ENCODE measurements at regions not wholly inside any gene's neighbourhood (a gene's known extent, or its start where the extent isn't known, plus 50 kb on each side); places are given as distances from the start of the nearest gene placed in this dataset.

DNA sequence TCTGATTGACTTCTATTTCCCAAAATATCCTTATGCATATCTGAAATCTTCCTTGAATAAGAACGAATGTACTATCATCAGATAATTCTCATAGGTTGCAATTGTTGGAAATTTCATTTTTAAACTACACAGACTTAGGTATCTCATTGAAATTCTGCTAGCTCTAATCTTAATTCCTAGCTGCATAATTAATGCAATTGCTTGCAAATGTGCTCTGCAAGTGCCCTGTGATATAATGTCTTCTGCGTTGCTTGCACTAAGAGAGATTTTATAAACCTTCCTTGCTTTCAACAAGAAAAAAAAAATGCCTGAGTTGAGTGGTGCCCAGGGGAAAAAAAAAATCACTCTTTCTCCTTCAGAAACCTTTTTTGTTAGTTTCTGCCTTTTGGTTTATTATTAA, 354.9 kb downstream of the TFAP2A start:
- Histone ChIP-seq H2AFZ (ENCODE audit: low read length) (no peak overlapping the region), H3K27ac (ENCODE audit: extremely low read length, insufficient read depth, low read length) (no peak overlapping the region), H3K36me3 (replicated peaks in 1 of 2; ENCODE audit: control insufficient read depth in 1 of 2, insufficient read depth in 2 of 2, low read length in 2 of 2) (no peaks in the 10 kb centered on the region), H3K4me1 (ENCODE audit: insufficient read depth, low read length) (no peaks in the 10 kb centered on the region), H4K20me1 (ENCODE audit: insufficient read depth, low read length) (no peaks in the 10 kb centered on the region), H3K27me3 (ENCODE audit: control insufficient read depth in 1 of 2, insufficient read depth in 2 of 2, low read length in 2 of 2) (no peaks in the 10 kb centered on the region), H3K9me3 (ENCODE audit: low read length) (no peaks in the 10 kb centered on the region), H3K4me2 (ENCODE audit: low read depth, low read length) (no peak overlapping the region), H3K79me2 (ENCODE audit: insufficient read depth, low read length) (no peaks in the 10 kb centered on the region), H3K9ac (ENCODE audit: insufficient read depth, low read depth, low read length) (no peak overlapping the region), H3K4me3 (replicated peaks in 1 of 3; ENCODE audit: insufficient read depth in 1 of 3, low read depth in 2 of 3, low read length in 3 of 3) (no peak overlapping the region)
- WGBS (ENCODE audit: low lambda C conversion rate), result 0% methylated on average over 2 of the region's 2 CpGs
- CTCF ChIA-PET (ENCODE audit: low intra/inter-chr PET ratio, low total read pairs), result no interaction called here
- intact Hi-C loops (cut with micrococcal nuclease; ENCODE audit: unreplicated experiment) (no loop called here), in situ Hi-C loops (cut with HindIII; ENCODE audit: extremely low pct_ligation_motif_present, low pct_unique_long_range_greater_than_20kb) (no loop called here)
- ATAC-seq (no peak), DNase-seq (ENCODE audit: low spot score) (no peak), FAIRE-seq (no peak)
- POLR2A ChIA-PET, result no interaction called here
- TF ChIP-seq MED13 (CRISPR knock-in tag; IDR thresholded peaks at IDR 0.05) (no peak), PCBP1 (IDR thresholded peaks at IDR 0.05; ENCODE audit: borderline replicate concordance, low read depth, low read length) (no peak), ZNF749 (CRISPR knock-in tag; IDR thresholded peaks at IDR 0.05; ENCODE audit: borderline replicate concordance) (no peak), ZBTB1 (CRISPR knock-in tag; IDR thresholded peaks at IDR 0.05; ENCODE audit: borderline replicate concordance) (no peak), REXO4 (CRISPR knock-in tag; IDR thresholded peaks at IDR 0.05; ENCODE audit: borderline replicate concordance) (no peak)
- TF ChIP-seq, protein P1, sequence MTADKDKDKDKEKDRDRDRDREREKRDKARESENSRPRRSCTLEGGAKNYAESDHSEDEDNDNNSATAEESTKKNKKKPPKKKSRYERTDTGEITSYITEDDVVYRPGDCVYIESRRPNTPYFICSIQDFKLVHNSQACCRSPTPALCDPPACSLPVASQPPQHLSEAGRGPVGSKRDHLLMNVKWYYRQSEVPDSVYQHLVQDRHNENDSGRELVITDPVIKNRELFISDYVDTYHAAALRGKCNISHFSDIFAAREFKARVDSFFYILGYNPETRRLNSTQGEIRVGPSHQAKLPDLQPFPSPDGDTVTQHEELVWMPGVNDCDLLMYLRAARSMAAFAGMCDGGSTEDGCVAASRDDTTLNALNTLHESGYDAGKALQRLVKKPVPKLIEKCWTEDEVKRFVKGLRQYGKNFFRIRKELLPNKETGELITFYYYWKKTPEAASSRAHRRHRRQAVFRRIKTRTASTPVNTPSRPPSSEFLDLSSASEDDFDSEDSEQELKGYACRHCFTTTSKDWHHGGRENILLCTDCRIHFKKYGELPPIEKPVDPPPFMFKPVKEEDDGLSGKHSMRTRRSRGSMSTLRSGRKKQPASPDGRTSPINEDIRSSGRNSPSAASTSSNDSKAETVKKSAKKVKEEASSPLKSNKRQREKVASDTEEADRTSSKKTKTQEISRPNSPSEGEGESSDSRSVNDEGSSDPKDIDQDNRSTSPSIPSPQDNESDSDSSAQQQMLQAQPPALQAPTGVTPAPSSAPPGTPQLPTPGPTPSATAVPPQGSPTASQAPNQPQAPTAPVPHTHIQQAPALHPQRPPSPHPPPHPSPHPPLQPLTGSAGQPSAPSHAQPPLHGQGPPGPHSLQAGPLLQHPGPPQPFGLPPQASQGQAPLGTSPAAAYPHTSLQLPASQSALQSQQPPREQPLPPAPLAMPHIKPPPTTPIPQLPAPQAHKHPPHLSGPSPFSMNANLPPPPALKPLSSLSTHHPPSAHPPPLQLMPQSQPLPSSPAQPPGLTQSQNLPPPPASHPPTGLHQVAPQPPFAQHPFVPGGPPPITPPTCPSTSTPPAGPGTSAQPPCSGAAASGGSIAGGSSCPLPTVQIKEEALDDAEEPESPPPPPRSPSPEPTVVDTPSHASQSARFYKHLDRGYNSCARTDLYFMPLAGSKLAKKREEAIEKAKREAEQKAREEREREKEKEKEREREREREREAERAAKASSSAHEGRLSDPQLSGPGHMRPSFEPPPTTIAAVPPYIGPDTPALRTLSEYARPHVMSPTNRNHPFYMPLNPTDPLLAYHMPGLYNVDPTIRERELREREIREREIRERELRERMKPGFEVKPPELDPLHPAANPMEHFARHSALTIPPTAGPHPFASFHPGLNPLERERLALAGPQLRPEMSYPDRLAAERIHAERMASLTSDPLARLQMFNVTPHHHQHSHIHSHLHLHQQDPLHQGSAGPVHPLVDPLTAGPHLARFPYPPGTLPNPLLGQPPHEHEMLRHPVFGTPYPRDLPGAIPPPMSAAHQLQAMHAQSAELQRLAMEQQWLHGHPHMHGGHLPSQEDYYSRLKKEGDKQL (CRISPR knock-in tag; IDR thresholded peaks at IDR 0.05; ENCODE audit: low read depth), result no peak
- BruUV-seq (replicated peaks), result no TSS peak

All from HepG2 (cell line).